GM06990 (cell line): ENCODE measurements at regions not wholly inside any gene's neighbourhood (a gene's known extent, or its start where the extent isn't known, plus 50 kb on each side); places are given as distances from the start of the nearest gene placed in this dataset.

ENCODE experiments used
- DNase-seq: peaks from one replicate; pipeline ENCODE4 v3.0.0-alpha.2; 2011; ENCODE audit not compliant: insufficient read length; ENCODE audit errors: extremely low read depth
- H3K27me3 ChIP-seq: replicated peaks from 2 replicates; pipeline ENCODE4 v1.6.0; 2011; ENCODE audit warnings: low read length; ENCODE audit not compliant: control insufficient read depth, insufficient read depth
- H3K36me3 ChIP-seq: 2 replicates; pipeline ENCODE4 v1.5.1; 2011; ENCODE audit warnings: low read length; ENCODE audit not compliant: control insufficient read depth, insufficient read depth
- H3K4me3 ChIP-seq: replicated peaks from 2 replicates; pipeline ENCODE4 v1.5.1; 2011; ENCODE audit warnings: low read depth, mild to moderate bottlenecking, control low read depth, low read length
- CTCF ChIP-seq: IDR thresholded peaks from 2 replicates; pipeline ENCODE4 v1.5.1; 2011; ENCODE audit warnings: low read length, control low read depth, mild to moderate bottlenecking, inconsistent platforms; ENCODE audit not compliant: insufficient read depth, poor library complexity, severe bottlenecking

- no peaks in the 10 kb centered on the region for H3K36me3 ChIP-seq
- H3K27me3 ChIP-seq = no peaks in the 10 kb centered on the region
- H3K4me3 ChIP-seq = no peak overlapping the region
- no peak for DNase-seq
- no peak for TF ChIP-seq CTCF
These were observed 648.3 kb downstream of the PCDH19 start for GRCh38 chrX:99761731-99762130.

- no peak for DNase-seq
- Histone ChIP-seq H3K36me3 (no peaks in the 10 kb centered on the region), H3K27me3 (no peaks in the 10 kb centered on the region), H3K4me3 (no peak overlapping the region)
- no peak for TF ChIP-seq CTCF
These were observed 657.3 kb downstream of the PCDH19 start for GRCh38 chrX:99752776-99753175.

GRCh38 chrX:99750721-99751120 lies 659.4 kb downstream of the PCDH19 start:
- Histone ChIP-seq H3K27me3 (no peaks in the 10 kb centered on the region), H3K36me3 (no peaks in the 10 kb centered on the region), H3K4me3 (no peak overlapping the region)
- TF ChIP-seq CTCF = no peak
- DNase-seq = no peak

- Histone ChIP-seq H3K27me3 (no peaks in the 10 kb centered on the region), H3K36me3 (no peaks in the 10 kb centered on the region), H3K4me3 (no peak overlapping the region)
- DNase-seq = no peak
- no peak for TF ChIP-seq CTCF
These were observed 688.0 kb downstream of the PCDH19 start for GRCh38 chrX:99722094-99722493.

GRCh38 chrX:99719140-99719539 lies 690.9 kb downstream of the PCDH19 start:
- H3K4me3 ChIP-seq = no peak overlapping the region
- no peaks in the 10 kb centered on the region for H3K36me3 ChIP-seq
- no peak for DNase-seq
- H3K27me3 ChIP-seq = no peaks in the 10 kb centered on the region
- no peak for TF ChIP-seq CTCF

GRCh38 chrX:99717716-99718115 lies 692.4 kb downstream of the PCDH19 start:
- Histone ChIP-seq H3K27me3 (no peaks in the 10 kb centered on the region), H3K36me3 (no peaks in the 10 kb centered on the region), H3K4me3 (no peak overlapping the region)
- no peak for DNase-seq
- no peak for TF ChIP-seq CTCF
